ENCODE measurements at regions not wholly inside any gene's neighbourhood (a gene's known extent, or its start where the extent isn't known, plus 50 kb on each side); places are given as distances from the start of the nearest gene placed in this dataset.
A peak's percentile ranks its signal among the peaks of the same experiment; 100 is the strongest.

GRCh38 chr18:22541232-22541631 is 123.5 kb upstream of the CTAGE1 start:
- FAIRE-seq = no peak
- DNase-seq (ENCODE audit: insufficient read length, low spot score) = no peak

GRCh38 chr18:22542406-22542835 is 124.7 kb upstream of the CTAGE1 start:
- no peak for FAIRE-seq

GRCh38 chr18:22543769-22544168 is 126.1 kb upstream of the CTAGE1 start:
- FAIRE-seq (no peak), DNase-seq (ENCODE audit: insufficient read length, low spot score) (no peak)

More at GRCh38 chr18:22542406-22542835, 124.7 kb upstream of the CTAGE1 start:
- no peak for DNase-seq (ENCODE audit: insufficient read length, low spot score)

GRCh38 chr18:22544626-22545025 is 126.9 kb upstream of the CTAGE1 start:
- DNase-seq (ENCODE audit: insufficient read length, low spot score) (no peak), FAIRE-seq (no peak)

- FAIRE-seq (no peak), DNase-seq (ENCODE audit: insufficient read length, low spot score) (no peak)
Measured at GRCh38 chr18:22545066-22545760, 127.5 kb upstream of the CTAGE1 start.

GRCh38 chr18:22546905-22547570 is 129.3 kb upstream of the CTAGE1 start:
- DNase-seq (ENCODE audit: insufficient read length, low spot score) = no peak
- no peak for FAIRE-seq

- FAIRE-seq = no peak
- no peak for DNase-seq (ENCODE audit: insufficient read length, low spot score)
Measured at GRCh38 chr18:22547807-22548561, 130.3 kb upstream of the CTAGE1 start.

GRCh38 chr18:22549260-22549937 is 131.7 kb upstream of the CTAGE1 start:
- no peak for FAIRE-seq
- DNase-seq (ENCODE audit: insufficient read length, low spot score) = no peak

GRCh38 chr18:22550366-22550765 is 132.7 kb upstream of the CTAGE1 start:
- FAIRE-seq (no peak), DNase-seq (ENCODE audit: insufficient read length, low spot score) (no peak)

- FAIRE-seq (no peak), DNase-seq (ENCODE audit: insufficient read length, low spot score) (no peak)
Measured at GRCh38 chr18:22550861-22551260, 133.1 kb upstream of the CTAGE1 start.

GRCh38 chr18:22551536-22552151 is 133.9 kb upstream of the CTAGE1 start:
- FAIRE-seq (no peak), DNase-seq (ENCODE audit: insufficient read length, low spot score) (peak; percentile 22)

- FAIRE-seq (no peak), DNase-seq (ENCODE audit: insufficient read length, low spot score) (no peak)
Measured at GRCh38 chr18:22552254-22552653, 134.5 kb upstream of the CTAGE1 start.

- FAIRE-seq (no peak), DNase-seq (ENCODE audit: insufficient read length, low spot score) (no peak)
Measured at GRCh38 chr18:22552899-22553460, 135.3 kb upstream of the CTAGE1 start.

- FAIRE-seq (peak; percentile 54), DNase-seq (ENCODE audit: insufficient read length, low spot score) (no peak)
Measured at GRCh38 chr18:22556222-22557167, 138.8 kb upstream of the CTAGE1 start.

- DNase-seq (ENCODE audit: insufficient read length, low spot score) (no peak), FAIRE-seq (no peak)
Measured at GRCh38 chr18:22557168-22557941, 139.6 kb upstream of the CTAGE1 start.

- peak; percentile 55 for FAIRE-seq
- DNase-seq (ENCODE audit: insufficient read length, low spot score) = peak; percentile 41
Measured at GRCh38 chr18:22558945-22559385, 141.2 kb upstream of the CTAGE1 start.

GRCh38 chr18:22559414-22560274 is 141.9 kb upstream of the CTAGE1 start:
- FAIRE-seq (no peak), DNase-seq (ENCODE audit: insufficient read length, low spot score) (peak; percentile 53)

- FAIRE-seq = no peak
- DNase-seq (ENCODE audit: insufficient read length, low spot score) = no peak
Measured at GRCh38 chr18:22560275-22560610, 142.5 kb upstream of the CTAGE1 start.

Measured in HTR-8/SVneo (cell line).